Astrocyte of the cerebellum (primary cell): ENCODE measurements at regions not wholly inside any gene's neighbourhood (a gene's known extent, or its start where the extent isn't known, plus 50 kb on each side); places are given as distances from the start of the nearest gene placed in this dataset.

ENCODE experiments used
- DNase-seq: peaks from one replicate; pipeline ENCODE4 v3.0.0-alpha.2; 2011; ENCODE audit warnings: low read depth
- H3K4me3 ChIP-seq: 2 replicates; pipeline ENCODE4 v1.5.1; 2011; ENCODE audit warnings: mild to moderate bottlenecking, low read depth, low read length, moderate library complexity
- in situ Hi-C: cut with HindIII; loops from 2 replicates; pipeline ENCODE4 v1.10.0; 2017; ENCODE audit warnings: low sequenced_read_pairs
- TF ChIP-seq, protein P1 (sequence below): IDR thresholded peaks from 2 replicates; pipeline ENCODE4 v1.5.1; 2012; ENCODE audit warnings: low read length, low read depth, moderate library complexity, mild to moderate bottlenecking; ENCODE audit errors: missing control alignments

DNA sequence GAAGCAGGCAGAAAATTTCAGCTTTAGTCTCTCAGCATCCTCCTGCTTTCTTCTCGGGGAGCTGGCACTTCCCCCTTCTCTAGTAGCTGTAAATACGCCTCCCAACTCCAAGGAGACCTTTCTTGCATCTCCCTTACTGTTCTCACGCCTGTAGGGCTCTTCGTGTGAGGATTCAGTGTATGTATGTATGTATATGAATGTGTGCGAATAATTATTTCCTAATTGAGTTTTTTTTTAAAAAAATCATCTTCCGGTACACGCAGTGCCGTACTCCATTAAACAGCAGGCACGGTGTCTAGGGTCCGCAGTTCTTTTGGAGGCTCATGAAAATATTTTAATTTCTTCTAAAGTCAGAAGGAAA is 85.4 kb downstream of the HFE start:
- DNase-seq, result no peak
- TF ChIP-seq, protein P1, sequence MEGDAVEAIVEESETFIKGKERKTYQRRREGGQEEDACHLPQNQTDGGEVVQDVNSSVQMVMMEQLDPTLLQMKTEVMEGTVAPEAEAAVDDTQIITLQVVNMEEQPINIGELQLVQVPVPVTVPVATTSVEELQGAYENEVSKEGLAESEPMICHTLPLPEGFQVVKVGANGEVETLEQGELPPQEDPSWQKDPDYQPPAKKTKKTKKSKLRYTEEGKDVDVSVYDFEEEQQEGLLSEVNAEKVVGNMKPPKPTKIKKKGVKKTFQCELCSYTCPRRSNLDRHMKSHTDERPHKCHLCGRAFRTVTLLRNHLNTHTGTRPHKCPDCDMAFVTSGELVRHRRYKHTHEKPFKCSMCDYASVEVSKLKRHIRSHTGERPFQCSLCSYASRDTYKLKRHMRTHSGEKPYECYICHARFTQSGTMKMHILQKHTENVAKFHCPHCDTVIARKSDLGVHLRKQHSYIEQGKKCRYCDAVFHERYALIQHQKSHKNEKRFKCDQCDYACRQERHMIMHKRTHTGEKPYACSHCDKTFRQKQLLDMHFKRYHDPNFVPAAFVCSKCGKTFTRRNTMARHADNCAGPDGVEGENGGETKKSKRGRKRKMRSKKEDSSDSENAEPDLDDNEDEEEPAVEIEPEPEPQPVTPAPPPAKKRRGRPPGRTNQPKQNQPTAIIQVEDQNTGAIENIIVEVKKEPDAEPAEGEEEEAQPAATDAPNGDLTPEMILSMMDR, result no peak
- peak overlapping the region; percentile 54 for H3K4me3 ChIP-seq
- in situ Hi-C loops, result no loop called here

DNA sequence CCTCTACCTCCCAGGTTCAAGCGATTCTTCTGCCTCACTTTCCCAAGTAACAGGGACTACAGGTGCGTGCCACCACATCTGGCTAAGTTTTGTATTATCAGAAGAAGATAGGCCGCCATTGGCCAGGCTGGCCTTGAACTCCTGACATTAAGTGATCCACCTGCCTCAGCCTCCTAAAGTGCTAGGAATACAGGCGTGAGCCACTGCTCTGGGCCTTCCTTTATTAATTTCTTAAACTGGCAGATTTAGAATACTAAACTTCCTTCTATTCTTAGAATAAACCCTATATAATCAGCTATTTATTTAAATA is 86.6 kb downstream of the HFE start:
- TF ChIP-seq, protein P1, result no peak
- H3K4me3 ChIP-seq, result no peak overlapping the region
- no peak for DNase-seq
- in situ Hi-C loops, result no loop called here

DNA sequence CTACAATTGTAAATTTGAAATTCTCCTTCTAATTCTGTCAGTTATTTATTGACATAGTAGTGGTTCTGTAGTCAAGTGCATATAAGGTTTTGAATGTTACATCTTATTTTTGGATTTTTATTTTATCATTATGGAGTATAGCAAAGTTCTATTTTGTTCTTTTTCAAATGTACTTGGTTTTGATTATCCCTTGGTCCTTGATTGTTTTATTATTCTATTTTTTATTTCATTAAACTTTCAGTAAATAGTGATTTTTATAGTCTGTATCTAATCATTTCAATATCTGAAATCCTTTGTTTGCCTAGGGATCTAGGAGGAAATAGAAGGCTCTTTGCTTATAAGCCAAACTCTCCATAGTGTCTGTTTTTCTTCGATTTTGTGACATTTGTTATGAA is 87.8 kb downstream of the HFE start:
- no peak for DNase-seq
- in situ Hi-C loops, result no loop called here
- TF ChIP-seq, protein P1, result no peak
- no peak overlapping the region for H3K4me3 ChIP-seq

DNA sequence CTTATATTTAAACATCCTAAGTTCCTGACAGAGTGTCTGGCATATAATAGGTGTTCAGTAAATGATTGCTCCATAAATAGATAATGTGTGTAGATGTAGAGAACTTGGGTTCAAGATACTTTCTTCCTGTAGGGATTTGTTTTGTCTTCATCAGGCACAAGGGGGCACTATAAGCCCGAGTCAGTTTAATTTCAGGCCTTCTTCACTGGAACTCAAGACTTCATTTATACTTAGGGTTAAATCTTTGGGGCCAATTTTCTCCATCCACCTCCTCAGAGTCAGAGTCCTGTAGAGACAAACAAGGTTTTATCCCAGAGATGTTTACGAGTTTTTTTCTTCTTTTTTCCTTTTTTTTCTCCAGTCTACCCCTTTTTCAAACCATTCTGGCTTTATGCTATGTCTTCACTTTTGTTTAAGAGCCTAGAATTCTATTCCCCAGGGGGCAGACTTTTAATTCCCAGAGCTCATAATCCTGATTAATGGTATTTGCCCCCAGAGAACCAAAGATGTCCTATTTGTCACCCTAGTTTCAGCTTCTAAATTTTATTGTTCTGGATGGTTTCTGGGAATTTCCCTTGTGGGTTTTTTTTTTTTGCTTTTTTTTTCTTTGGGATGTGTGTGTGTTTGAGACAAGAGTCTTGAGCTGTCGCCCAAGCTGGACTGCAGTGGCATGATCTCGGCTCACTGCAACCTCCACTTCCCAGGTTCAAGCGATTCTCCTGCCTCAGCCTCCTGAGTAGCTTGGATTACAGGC is 88.4 kb downstream of the HFE start:
- H3K4me3 ChIP-seq, result no peak overlapping the region
- no peak for DNase-seq
- in situ Hi-C loops, result no loop called here
- TF ChIP-seq, protein P1, result peak; percentile 61

DNA sequence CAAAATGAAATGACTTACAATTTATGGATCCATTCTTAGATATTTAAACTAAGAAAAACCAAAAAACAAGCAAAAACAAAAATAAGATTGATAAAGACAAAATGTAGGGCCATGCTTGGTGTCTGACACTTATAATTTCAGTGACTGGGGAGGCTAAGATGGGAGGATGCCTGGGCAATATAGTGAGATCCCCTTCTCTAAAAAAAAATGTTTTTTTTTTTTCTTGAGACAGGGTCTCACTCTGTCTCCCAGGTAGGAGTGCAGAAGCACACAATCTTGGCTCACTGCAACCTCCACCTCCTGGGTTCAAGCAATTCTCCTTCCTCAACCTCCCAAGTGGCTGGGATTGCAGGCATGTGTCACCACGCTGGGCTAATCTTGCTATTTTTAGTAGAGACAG is 92.4 kb downstream of the HFE start:
- no peak overlapping the region for H3K4me3 ChIP-seq
- DNase-seq, result no peak
- TF ChIP-seq, protein P1, result no peak
- in situ Hi-C loops, result no loop called here

DNA sequence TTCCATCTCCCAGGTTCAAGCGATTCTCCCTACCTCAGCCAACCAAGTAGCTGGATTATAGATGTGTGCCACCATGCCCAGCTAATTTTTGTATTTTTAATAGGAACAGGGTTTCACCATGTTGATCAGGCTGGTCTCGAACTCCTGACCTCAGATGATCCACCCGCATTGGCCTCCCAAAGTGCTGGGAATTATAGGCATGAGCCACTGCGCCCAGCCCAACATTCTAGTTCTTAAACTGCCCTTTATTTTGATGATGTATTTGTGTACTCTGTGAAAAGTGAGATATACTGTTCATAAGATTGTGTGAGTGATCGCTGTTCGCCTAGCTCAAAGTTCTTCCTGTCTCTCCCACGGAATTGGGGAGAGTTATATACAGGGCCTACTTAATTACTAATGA is 93.1 kb downstream of the HFE start:
- TF ChIP-seq, protein P1, result no peak
- in situ Hi-C loops, result no loop called here
- no peak overlapping the region for H3K4me3 ChIP-seq
- no peak for DNase-seq

DNA sequence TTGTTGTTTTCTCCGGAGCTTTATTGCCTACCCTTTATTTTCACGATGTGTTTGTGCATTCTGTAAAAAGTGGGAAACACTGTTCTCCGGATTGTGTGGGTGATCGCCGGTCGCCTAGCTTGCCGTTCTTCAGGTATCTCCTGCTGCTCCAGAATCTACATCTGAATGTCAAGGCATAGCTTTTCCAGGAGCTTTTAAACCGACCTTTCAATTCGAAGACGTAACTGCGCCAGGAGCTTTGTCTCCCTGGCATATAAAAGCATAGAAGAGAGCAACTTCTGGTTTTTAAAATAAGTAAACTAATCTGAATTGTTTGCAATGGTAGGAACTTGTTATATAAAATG is 96.0 kb downstream of the HFE start:
- H3K4me3 ChIP-seq, result peak overlapping the region; percentile 39
- DNase-seq, result no peak
- TF ChIP-seq, protein P1, result no peak
- in situ Hi-C loops, result no loop called here
